ENCODE measurements at regions not wholly inside any gene's neighbourhood (a gene's known extent, or its start where the extent isn't known, plus 50 kb on each side); places are given as distances from the start of the nearest gene placed in this dataset.
A peak's percentile ranks its signal among the peaks of the same experiment; 100 is the strongest.
"Not testable (repeated sequence)": the region's sequence is repeated elsewhere in the genome, so short reads cannot be mapped to it uniquely, and the experiment has no call there.

DNA sequence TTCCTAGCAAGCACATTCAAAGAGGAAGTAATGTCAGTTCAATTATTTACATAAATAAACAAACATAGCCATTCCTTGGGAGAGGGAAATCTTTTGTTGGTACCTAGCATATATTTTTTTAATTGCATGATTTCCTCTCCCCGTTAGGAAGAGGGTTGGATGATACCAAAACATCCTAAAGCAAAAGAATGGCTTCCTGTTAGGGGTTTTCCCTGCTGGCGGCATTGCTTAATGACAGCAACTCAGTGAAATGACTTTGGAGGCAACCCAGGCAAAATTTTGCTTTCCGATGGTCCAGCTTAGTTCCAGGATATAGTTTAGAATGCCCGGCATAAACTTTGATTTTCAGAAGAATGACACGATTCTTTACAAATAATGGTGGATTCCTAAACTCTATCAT lies 73.2 kb downstream of the MAT2B start:
- peaks cover 4% of the 10 kb centered on the region for H3K9me3 Mint-ChIP-seq
- H3K4me1 Mint-ChIP-seq = no peaks in the 10 kb centered on the region
- Histone ChIP-seq H3K27ac (ENCODE audit: low read depth, low read length) (no peak overlapping the region), H3K36me3 (ENCODE audit: control insufficient read depth, insufficient read depth, low read length) (no peaks in the 10 kb centered on the region), H3K4me1 (ENCODE audit: control insufficient read depth, insufficient read depth, low read length) (no peaks in the 10 kb centered on the region), H3K9me3 (ENCODE audit: control insufficient read depth, low read length) (no peaks in the 10 kb centered on the region), H3K9ac (ENCODE audit: extremely low read depth, low read length, poor library complexity, severe bottlenecking) (no peak overlapping the region), H3K27me3 (ENCODE audit: control insufficient read depth, insufficient read depth, low read length, poor library complexity, severe bottlenecking) (no peaks in the 10 kb centered on the region), H3K4me3 (ENCODE audit: low read length) (no peak overlapping the region)
- WGBS, 2 experiments (ENCODE audit: insufficient coverage in 1 of 2, insufficient read length in 1 of 2) = 86 to 96% methylated on average over 5 of the region's 5 CpGs
- no peaks in the 10 kb centered on the region for H3K27me3 Mint-ChIP-seq (ENCODE audit: insufficient read depth)
- H3K27ac Mint-ChIP-seq = no peak overlapping the region
- TF ChIP-seq, protein P1, sequence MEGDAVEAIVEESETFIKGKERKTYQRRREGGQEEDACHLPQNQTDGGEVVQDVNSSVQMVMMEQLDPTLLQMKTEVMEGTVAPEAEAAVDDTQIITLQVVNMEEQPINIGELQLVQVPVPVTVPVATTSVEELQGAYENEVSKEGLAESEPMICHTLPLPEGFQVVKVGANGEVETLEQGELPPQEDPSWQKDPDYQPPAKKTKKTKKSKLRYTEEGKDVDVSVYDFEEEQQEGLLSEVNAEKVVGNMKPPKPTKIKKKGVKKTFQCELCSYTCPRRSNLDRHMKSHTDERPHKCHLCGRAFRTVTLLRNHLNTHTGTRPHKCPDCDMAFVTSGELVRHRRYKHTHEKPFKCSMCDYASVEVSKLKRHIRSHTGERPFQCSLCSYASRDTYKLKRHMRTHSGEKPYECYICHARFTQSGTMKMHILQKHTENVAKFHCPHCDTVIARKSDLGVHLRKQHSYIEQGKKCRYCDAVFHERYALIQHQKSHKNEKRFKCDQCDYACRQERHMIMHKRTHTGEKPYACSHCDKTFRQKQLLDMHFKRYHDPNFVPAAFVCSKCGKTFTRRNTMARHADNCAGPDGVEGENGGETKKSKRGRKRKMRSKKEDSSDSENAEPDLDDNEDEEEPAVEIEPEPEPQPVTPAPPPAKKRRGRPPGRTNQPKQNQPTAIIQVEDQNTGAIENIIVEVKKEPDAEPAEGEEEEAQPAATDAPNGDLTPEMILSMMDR (conservative IDR thresholded peaks at IDR 0.05) = peak; percentile 56
- H3K4me3 Mint-ChIP-seq = no peak overlapping the region
- DNase-seq = no peak
- H3K36me3 Mint-ChIP-seq (ENCODE audit: low read depth) = no peaks in the 10 kb centered on the region

DNA sequence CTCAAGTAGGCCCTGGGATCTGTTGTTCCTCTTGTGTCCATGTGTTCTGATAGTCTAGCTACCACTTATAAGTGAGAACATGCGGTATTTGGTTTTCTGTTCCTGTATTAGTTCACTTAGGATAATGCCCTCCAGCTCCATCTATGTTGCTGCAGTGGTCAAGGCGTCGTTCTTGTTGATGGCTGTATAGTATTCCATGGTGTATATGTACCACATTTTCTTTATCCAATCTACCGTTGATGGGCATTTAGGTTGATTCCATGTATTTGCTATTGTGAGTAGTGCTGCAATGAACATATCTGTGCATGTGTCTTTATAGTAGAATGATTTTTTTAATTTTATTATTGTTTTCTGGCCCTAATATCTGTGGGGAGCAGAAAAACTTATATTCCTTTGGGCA lies 74.3 kb downstream of the MAT2B start:
- Histone ChIP-seq H3K27me3 (ENCODE audit: control insufficient read depth, insufficient read depth, low read length, poor library complexity, severe bottlenecking) (no peaks in the 10 kb centered on the region), H3K36me3 (ENCODE audit: control insufficient read depth, insufficient read depth, low read length) (no peaks in the 10 kb centered on the region), H3K9me3 (ENCODE audit: control insufficient read depth, low read length) (peaks cover 2% of the 10 kb centered on the region), H3K27ac (ENCODE audit: low read depth, low read length) (no peak overlapping the region), H3K9ac (ENCODE audit: extremely low read depth, low read length, poor library complexity, severe bottlenecking) (no peak overlapping the region), H3K4me1 (ENCODE audit: control insufficient read depth, insufficient read depth, low read length) (no peaks in the 10 kb centered on the region), H3K4me3 (ENCODE audit: low read length) (no peak overlapping the region)
- Mint-ChIP-seq H3K4me3 (no peak overlapping the region), H3K4me1 (no peaks in the 10 kb centered on the region), H3K27me3 (ENCODE audit: insufficient read depth) (no peaks in the 10 kb centered on the region), H3K27ac (no peak overlapping the region), H3K9me3 (peaks cover 12% of the 10 kb centered on the region), H3K36me3 (ENCODE audit: low read depth) (no peaks in the 10 kb centered on the region)
- TF ChIP-seq, protein P1 (conservative IDR thresholded peaks at IDR 0.05) = no peak
- WGBS, 2 experiments (ENCODE audit: insufficient coverage in 1 of 2, insufficient read length in 1 of 2) = 96% methylated on average over 3 of the region's 4 CpGs; no CpG with 5 or more reads in 1 of the 2 experiments
- no peak for DNase-seq

DNA sequence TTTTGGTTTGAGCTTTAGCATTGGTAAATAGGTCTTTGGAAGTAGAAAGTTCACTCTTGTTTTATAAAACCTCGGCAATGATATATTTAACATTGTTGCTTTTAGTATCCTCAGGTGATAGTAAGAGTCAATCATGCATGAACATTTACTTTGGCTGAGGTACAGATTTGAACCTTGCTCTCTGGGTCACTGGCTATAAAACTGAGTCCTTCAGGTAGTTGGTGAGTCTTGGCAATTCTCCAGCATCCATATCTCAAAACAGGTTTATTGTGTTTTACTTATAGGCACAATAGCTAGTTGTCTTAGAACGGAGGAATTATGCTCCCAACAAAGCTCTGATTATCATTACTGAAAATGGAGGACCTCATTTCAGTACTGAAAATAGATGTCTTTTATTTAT lies 75.1 kb downstream of the MAT2B start:
- TF ChIP-seq, protein P1 (conservative IDR thresholded peaks at IDR 0.05) = no peak
- Mint-ChIP-seq H3K9me3 (peaks cover 14% of the 10 kb centered on the region), H3K27ac (no peak overlapping the region), H3K4me1 (no peaks in the 10 kb centered on the region), H3K4me3 (no peak overlapping the region), H3K36me3 (ENCODE audit: low read depth) (no peaks in the 10 kb centered on the region), H3K27me3 (ENCODE audit: insufficient read depth) (no peaks in the 10 kb centered on the region)
- Histone ChIP-seq H3K27ac (ENCODE audit: low read depth, low read length) (no peak overlapping the region), H3K27me3 (ENCODE audit: control insufficient read depth, insufficient read depth, low read length, poor library complexity, severe bottlenecking) (no peaks in the 10 kb centered on the region), H3K9me3 (ENCODE audit: control insufficient read depth, low read length) (peaks cover 4% of the 10 kb centered on the region), H3K36me3 (ENCODE audit: control insufficient read depth, insufficient read depth, low read length) (no peaks in the 10 kb centered on the region), H3K9ac (ENCODE audit: extremely low read depth, low read length, poor library complexity, severe bottlenecking) (no peak overlapping the region), H3K4me3 (ENCODE audit: low read length) (no peak overlapping the region), H3K4me1 (ENCODE audit: control insufficient read depth, insufficient read depth, low read length) (no peaks in the 10 kb centered on the region)
- 96 to 100% methylated on average over 1 to 2 of the region's 2 CpGs for WGBS, 2 experiments (ENCODE audit: insufficient coverage in 1 of 2, insufficient read length in 1 of 2)
- no peak for DNase-seq

DNA sequence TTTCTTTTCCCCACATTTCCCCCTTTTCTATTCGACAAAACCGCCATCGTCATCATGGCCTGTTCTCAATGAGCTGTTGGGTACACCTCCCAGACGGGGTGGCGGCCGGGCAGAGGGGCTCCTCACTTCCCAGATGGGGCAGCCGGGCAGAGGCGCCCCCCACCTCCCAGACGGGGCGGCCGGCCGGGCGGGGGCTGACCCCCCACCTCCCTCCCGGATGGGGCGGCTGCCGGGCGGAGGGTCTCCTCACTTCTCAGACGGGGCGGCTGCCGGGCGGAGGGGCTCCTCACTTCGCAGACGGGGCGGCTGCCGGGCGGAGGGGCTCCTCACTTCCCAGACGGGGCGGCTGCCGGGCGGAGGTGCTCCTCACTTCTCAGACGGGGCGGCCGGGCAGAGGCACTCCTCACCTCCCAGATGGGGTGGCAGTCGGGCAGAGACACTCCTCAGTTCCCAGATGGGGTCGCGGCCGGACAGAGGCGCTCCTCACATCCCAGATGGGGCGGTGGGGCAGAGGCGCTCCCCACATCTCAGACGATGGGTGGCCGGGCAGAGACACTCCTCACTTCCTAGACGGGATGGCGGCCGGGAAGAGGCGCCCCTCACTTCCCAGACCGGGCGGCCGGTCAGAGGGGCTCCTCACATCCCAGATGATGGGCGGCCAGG lies 78.2 kb downstream of the MAT2B start:
- H3K9me3 ChIP-seq (ENCODE audit: control insufficient read depth, low read length); H3K4me1 Mint-ChIP-seq; H3K4me1 ChIP-seq (ENCODE audit: control insufficient read depth, insufficient read depth, low read length); H3K27ac Mint-ChIP-seq; H3K36me3 ChIP-seq (ENCODE audit: control insufficient read depth, insufficient read depth, low read length); H3K27me3 ChIP-seq (ENCODE audit: control insufficient read depth, insufficient read depth, low read length, poor library complexity, severe bottlenecking); H3K4me3 Mint-ChIP-seq; H3K9ac ChIP-seq (ENCODE audit: extremely low read depth, low read length, poor library complexity, severe bottlenecking); H3K36me3 Mint-ChIP-seq (ENCODE audit: low read depth); H3K4me3 ChIP-seq (ENCODE audit: low read length); H3K27me3 Mint-ChIP-seq (ENCODE audit: insufficient read depth); H3K27ac ChIP-seq (ENCODE audit: low read depth, low read length); DNase-seq: not testable (repeated sequence)
- 86 to 95% methylated on average over 4 to 50 of the region's 50 CpGs for WGBS, 2 experiments (ENCODE audit: insufficient coverage in 1 of 2, insufficient read length in 1 of 2)
- H3K9me3 Mint-ChIP-seq = peaks cover 14% of the 10 kb centered on the region

Measured in endodermal cell (in vitro differentiated cells).